Fibroblast of lung (primary cell): ENCODE measurements at regions not wholly inside any gene's neighbourhood (a gene's known extent, or its start where the extent isn't known, plus 50 kb on each side); places are given as distances from the start of the nearest gene placed in this dataset.

Source experiments
- EZH2 ChIP-seq: IDR thresholded peaks from 2 replicates; pipeline ENCODE4 v1.5.1; 2012; ENCODE audit warnings: low read length, control low read depth, mild to moderate bottlenecking; ENCODE audit errors: missing control alignments
- TF ChIP-seq, protein P1 (sequence below), 2 donors: IDR thresholded peaks in 1 of 2; conservative IDR thresholded peaks in 1 of 2; 1 replicate in 1 of 2; 2 replicates in 1 of 2; pipeline ENCODE4 v1.5.1; 2011 to 2012; ENCODE audit warnings: low read length in 2 of 2, control low read depth in 1 of 2, inconsistent platforms in 1 of 2, low read depth in 1 of 2, mild to moderate bottlenecking in 1 of 2

GRCh38 chr18:40380686-40381439 is 1574.2 kb upstream of the PIK3C3 start:
- TF ChIP-seq, protein P1, sequence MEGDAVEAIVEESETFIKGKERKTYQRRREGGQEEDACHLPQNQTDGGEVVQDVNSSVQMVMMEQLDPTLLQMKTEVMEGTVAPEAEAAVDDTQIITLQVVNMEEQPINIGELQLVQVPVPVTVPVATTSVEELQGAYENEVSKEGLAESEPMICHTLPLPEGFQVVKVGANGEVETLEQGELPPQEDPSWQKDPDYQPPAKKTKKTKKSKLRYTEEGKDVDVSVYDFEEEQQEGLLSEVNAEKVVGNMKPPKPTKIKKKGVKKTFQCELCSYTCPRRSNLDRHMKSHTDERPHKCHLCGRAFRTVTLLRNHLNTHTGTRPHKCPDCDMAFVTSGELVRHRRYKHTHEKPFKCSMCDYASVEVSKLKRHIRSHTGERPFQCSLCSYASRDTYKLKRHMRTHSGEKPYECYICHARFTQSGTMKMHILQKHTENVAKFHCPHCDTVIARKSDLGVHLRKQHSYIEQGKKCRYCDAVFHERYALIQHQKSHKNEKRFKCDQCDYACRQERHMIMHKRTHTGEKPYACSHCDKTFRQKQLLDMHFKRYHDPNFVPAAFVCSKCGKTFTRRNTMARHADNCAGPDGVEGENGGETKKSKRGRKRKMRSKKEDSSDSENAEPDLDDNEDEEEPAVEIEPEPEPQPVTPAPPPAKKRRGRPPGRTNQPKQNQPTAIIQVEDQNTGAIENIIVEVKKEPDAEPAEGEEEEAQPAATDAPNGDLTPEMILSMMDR (conservative IDR thresholded peaks at IDR 0.05 in 1 of 2, IDR thresholded peaks at IDR 0.05 in 1 of 2; ENCODE audit: low read depth in 1 of 2, low read length in 2 of 2), result no peak
- no peak for TF ChIP-seq EZH2
